HCT116 (cell line): ENCODE measurements at regions not wholly inside any gene's neighbourhood (a gene's known extent, or its start where the extent isn't known, plus 50 kb on each side); places are given as distances from the start of the nearest gene placed in this dataset.

Experiments
- ATAC-seq: fragments of 200-7000 bp; cut with Tn5 transposase; 2 replicates; pipeline ENCODE4 v1.9.1; 2020; ENCODE audit warnings: mild to moderate bottlenecking, moderate library complexity
- BruUV-seq: library from RNA; stranded (reverse); fragments of 400-500 nt; replicated peaks from 2 replicates; lab custom pipeline; 2021; lab: Mats Ljungman, UMichigan
- CTCF ChIA-PET: fragments of 300-600 bp; sonication (Branson Sonifier 250); formaldehyde crosslinking; loops from one replicate; lab custom pipeline; 2021; ENCODE audit warnings: antibody characterized with exemption; lab: Charles Lee
- POLR2A ChIA-PET: fragments of 300-600, 350-600 bp; sonication (Branson Sonifier 250); formaldehyde crosslinking; loops from one replicate; lab custom pipeline; 2021; ENCODE audit warnings: antibody characterized with exemption; lab: Charles Lee
- RAD21 ChIA-PET, 2 experiments: fragments of 300-600 bp; sonication (Branson Sonifier 250); formaldehyde crosslinking; loops; one replicate each; lab custom pipeline; 2023; ENCODE audit warnings: low total read pairs in 2 of 2; ENCODE audit not compliant: uncharacterized antibody in 2 of 2, unreplicated experiment in 2 of 2, low non-redundant PET in 1 of 2; lab: Charles Lee
- DNase-seq: peaks from one replicate; pipeline ENCODE4 v3.0.0-alpha.2; 2010; ENCODE audit warnings: low read depth, low spot score
- H2AFZ ChIP-seq: fragments of 200-600 bp; shearing (Covaris generic), sonication (generic); 2 replicates; pipeline ENCODE4 v1.6.1; 2017; ENCODE audit warnings: low read depth, mixed run types, mixed read lengths, antibody characterized with exemption, low read length; ENCODE audit not compliant: poor library complexity, severe bottlenecking
- H3K27ac ChIP-seq: 2 replicates; pipeline ENCODE4 v1.5.1; 2012; ENCODE audit warnings: low read depth, low read length
- H3K27me3 ChIP-seq: fragments of 200-600 bp; sonication (generic); 2 replicates; pipeline ENCODE4 v1.6.1; 2016; ENCODE audit warnings: mixed run types, low read length, mixed read lengths; ENCODE audit not compliant: insufficient read depth
- H3K36me3 ChIP-seq, 2 experiments: fragments of 200-500 bp in 1 of 2; fragments of 200-600 bp in 1 of 2; sonication (Bioruptor generic) in 1 of 2; sonication (generic) in 1 of 2; 2 replicates each; pipeline versions ENCODE4 v1.5.1 to v1.6.1; 2014 to 2016; ENCODE audit warnings: low read length in 2 of 2, inconsistent platforms in 1 of 2, mixed read lengths in 1 of 2, mixed run types in 1 of 2; ENCODE audit not compliant: insufficient read depth in 2 of 2, control insufficient read depth in 1 of 2
- H3K4me1 ChIP-seq, 2 experiments: fragments of 200-600 bp in 1 of 2; sonication (generic) in 1 of 2; 2 replicates each; pipeline versions ENCODE4 v1.5.1 to v1.6.1; 2012 to 2017; ENCODE audit warnings: low read length in 2 of 2, inconsistent platforms in 1 of 2, mild to moderate bottlenecking in 1 of 2, mixed read lengths in 1 of 2, mixed run types in 1 of 2, moderate library complexity in 1 of 2; ENCODE audit not compliant: insufficient read depth in 2 of 2, control insufficient read depth in 1 of 2
- H3K4me2 ChIP-seq: fragments of 200-600 bp; sonication (generic); 2 replicates; pipeline ENCODE4 v1.6.1; 2017; ENCODE audit warnings: mixed run types, low read length, mixed read lengths
- H3K4me3 ChIP-seq, 2 experiments: fragments of 200-600 bp in 1 of 2; sonication (generic) in 1 of 2; replicated peaks in 1 of 2; 2 replicates each; pipeline ENCODE4 v1.5.1; 2011 to 2016; ENCODE audit warnings: low read length in 2 of 2, control low read depth in 1 of 2, low read depth in 1 of 2, mild to moderate bottlenecking in 1 of 2, mixed read lengths in 1 of 2, mixed run types in 1 of 2
- H3K79me2 ChIP-seq: fragments of 200-600 bp; sonication (generic); 2 replicates; pipeline ENCODE4 v1.6.1; 2017; ENCODE audit warnings: mild to moderate bottlenecking, mixed run types, low read length, moderate library complexity, mixed read lengths; ENCODE audit not compliant: insufficient read depth
- H3K9ac ChIP-seq: fragments of 200-600 bp; sonication (generic); 2 replicates; pipeline ENCODE4 v1.6.1; 2016; ENCODE audit warnings: low read length, mixed read lengths
- H3K9me2 ChIP-seq: fragments of 200-600 bp; sonication (generic), shearing (Covaris generic); 2 replicates; pipeline ENCODE4 v1.6.1; 2017; ENCODE audit warnings: mixed run types, mild to moderate bottlenecking, moderate library complexity; ENCODE audit not compliant: insufficient read depth
- H3K9me3 ChIP-seq, 2 experiments: fragments of 200-500 bp in 1 of 2; fragments of 200-600 bp in 1 of 2; sonication (Bioruptor generic) in 1 of 2; sonication (generic) in 1 of 2; 2 replicates each; pipeline ENCODE4 v1.6.1; 2014 to 2017; ENCODE audit warnings: low read length in 2 of 2, mixed read lengths in 2 of 2, inconsistent platforms in 1 of 2, low read depth in 1 of 2, mild to moderate bottlenecking in 1 of 2, mixed run types in 1 of 2, moderate library complexity in 1 of 2; ENCODE audit not compliant: control insufficient read depth in 1 of 2, insufficient read depth in 1 of 2
- H4K20me1 ChIP-seq: fragments of 200-600 bp; sonication (generic), shearing (Covaris generic); 2 replicates; pipeline ENCODE4 v1.6.1; 2017; ENCODE audit warnings: mixed run types, mild to moderate bottlenecking, moderate library complexity; ENCODE audit not compliant: insufficient read depth
- CEBPB ChIP-seq: IDR thresholded peaks from 2 replicates; pipeline ENCODE4 v1.6.1; 2012; ENCODE audit warnings: low read depth
- EGR1 ChIP-seq: IDR thresholded peaks from 2 replicates; pipeline ENCODE4 v1.6.1; 2012; ENCODE audit warnings: low read depth
- ELF1 ChIP-seq: IDR thresholded peaks from 2 replicates; pipeline ENCODE4 v1.6.1; 2012; ENCODE audit warnings: low read depth, borderline replicate concordance
- EZH2 ChIP-seq: fragments of 200-600 bp; sonication (generic); IDR thresholded peaks from 2 replicates; pipeline ENCODE4 v1.6.1; 2017; ENCODE audit warnings: antibody characterized with exemption, mixed run types
- POLR2A ChIP-seq: IDR thresholded peaks from 2 replicates; pipeline ENCODE4 v1.7.0; 2011; ENCODE audit warnings: borderline replicate concordance; ENCODE audit not compliant: insufficient read depth, insufficient read length; ENCODE audit errors: extremely low read depth
- POLR2AphosphoS5 ChIP-seq: IDR thresholded peaks from 2 replicates; pipeline ENCODE4 v1.6.1; 2011; ENCODE audit warnings: mild to moderate bottlenecking, low read depth, low read length, moderate library complexity
- REST ChIP-seq: IDR thresholded peaks from 2 replicates; pipeline ENCODE4 v1.6.1; 2012; ENCODE audit warnings: low read depth
- SP1 ChIP-seq: IDR thresholded peaks from 2 replicates; pipeline ENCODE4 v1.6.1; 2012; ENCODE audit warnings: low read depth
- TCF7L2 ChIP-seq: IDR thresholded peaks from 2 replicates; pipeline ENCODE4 v1.7.0; 2011; ENCODE audit warnings: borderline replicate concordance, inconsistent platforms; ENCODE audit not compliant: insufficient read depth, insufficient read length; ENCODE audit errors: extremely low read depth
- ZFX ChIP-seq: fragments of 450-650 bp; IDR thresholded peaks from 2 replicates; pipeline ENCODE4 v1.6.1; 2017
- ZNF274 ChIP-seq: fragments of 200-500 bp; sonication (Bioruptor generic); IDR thresholded peaks from 2 replicates; pipeline ENCODE4 v1.6.1; 2014; ENCODE audit warnings: mild to moderate bottlenecking, low read depth, low read length, inconsistent platforms
- intact Hi-C: fragments of 100-400 bp; cut with micrococcal nuclease; formaldehyde crosslinking; loops from 2 replicates; pipeline ENCODE4 v1.10.0; 2022
- TF ChIP-seq, protein P1 (sequence below): IDR thresholded peaks from 2 replicates; pipeline ENCODE4 v1.6.1; 2012
- TF ChIP-seq, protein P2 (sequence below): IDR thresholded peaks from 2 replicates; pipeline ENCODE4 v1.6.1; 2011; ENCODE audit warnings: mild to moderate bottlenecking, low read length, moderate library complexity; ENCODE audit not compliant: insufficient replicate concordance; ENCODE audit errors: extremely low read depth

DNA sequence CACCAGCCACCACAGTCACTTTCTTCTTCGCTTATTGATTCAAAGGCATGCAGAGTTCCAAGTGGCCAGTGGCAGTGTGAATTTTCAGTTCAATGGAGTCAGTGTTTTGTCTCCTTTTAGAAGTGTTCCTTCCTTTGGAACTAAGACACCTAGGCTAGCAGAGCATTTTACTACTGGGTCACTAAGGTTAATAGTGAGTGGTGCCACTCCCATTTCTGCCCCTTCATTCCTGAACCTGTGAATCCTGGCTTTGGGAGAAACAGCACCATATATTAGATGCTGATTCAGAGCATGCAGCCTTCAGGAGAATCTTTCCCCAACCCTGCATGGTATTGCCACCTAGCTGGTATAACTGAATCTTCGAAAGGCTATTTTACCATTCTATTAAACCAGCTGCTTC is 312.7 kb downstream of the HRH4 start:
- H3K9ac ChIP-seq: no peak overlapping the region
- H3K9me2 ChIP-seq: no peaks in the 10 kb centered on the region

More for the DNA sequence above, 312.7 kb downstream of the HRH4 start:
- TF ChIP-seq, protein P1, sequence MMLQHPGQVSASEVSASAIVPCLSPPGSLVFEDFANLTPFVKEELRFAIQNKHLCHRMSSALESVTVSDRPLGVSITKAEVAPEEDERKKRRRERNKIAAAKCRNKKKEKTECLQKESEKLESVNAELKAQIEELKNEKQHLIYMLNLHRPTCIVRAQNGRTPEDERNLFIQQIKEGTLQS: no peak
- no peak for TF ChIP-seq CEBPB
- TF ChIP-seq, protein P2, sequence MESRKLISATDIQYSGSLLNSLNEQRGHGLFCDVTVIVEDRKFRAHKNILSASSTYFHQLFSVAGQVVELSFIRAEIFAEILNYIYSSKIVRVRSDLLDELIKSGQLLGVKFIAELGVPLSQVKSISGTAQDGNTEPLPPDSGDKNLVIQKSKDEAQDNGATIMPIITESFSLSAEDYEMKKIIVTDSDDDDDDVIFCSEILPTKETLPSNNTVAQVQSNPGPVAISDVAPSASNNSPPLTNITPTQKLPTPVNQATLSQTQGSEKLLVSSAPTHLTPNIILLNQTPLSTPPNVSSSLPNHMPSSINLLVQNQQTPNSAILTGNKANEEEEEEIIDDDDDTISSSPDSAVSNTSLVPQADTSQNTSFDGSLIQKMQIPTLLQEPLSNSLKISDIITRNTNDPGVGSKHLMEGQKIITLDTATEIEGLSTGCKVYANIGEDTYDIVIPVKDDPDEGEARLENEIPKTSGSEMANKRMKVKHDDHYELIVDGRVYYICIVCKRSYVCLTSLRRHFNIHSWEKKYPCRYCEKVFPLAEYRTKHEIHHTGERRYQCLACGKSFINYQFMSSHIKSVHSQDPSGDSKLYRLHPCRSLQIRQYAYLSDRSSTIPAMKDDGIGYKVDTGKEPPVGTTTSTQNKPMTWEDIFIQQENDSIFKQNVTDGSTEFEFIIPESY: no peak
- TF ChIP-seq ELF1: no peak
- no peak for TF ChIP-seq SP1
- no peak for TF ChIP-seq ZFX
- no peak for TF ChIP-seq REST
- TF ChIP-seq POLR2AphosphoS5: no peak
- TF ChIP-seq TCF7L2: no peak
- TF ChIP-seq EZH2: no peak
- no peak for TF ChIP-seq POLR2A
- TF ChIP-seq EGR1: no peak
- TF ChIP-seq ZNF274: no peak
- CTCF ChIA-PET: no interaction called here
- H3K9me3 ChIP-seq: no peaks in the 10 kb centered on the region
- no peak for DNase-seq
- H3K4me1 ChIP-seq: no peaks in the 10 kb centered on the region
- no TSS peak for BruUV-seq
- no peaks in the 10 kb centered on the region for H4K20me1 ChIP-seq
- RAD21 ChIA-PET: no interaction called here
- no peaks in the 10 kb centered on the region for H3K79me2 ChIP-seq
- H3K4me3 ChIP-seq: no peak overlapping the region
- H3K27me3 ChIP-seq: no peaks in the 10 kb centered on the region
- intact Hi-C loops: no loop called here
- no peak overlapping the region for H3K27ac ChIP-seq
- no peak for ATAC-seq
- POLR2A ChIA-PET: no interaction called here
- H3K36me3 ChIP-seq: no peaks in the 10 kb centered on the region
- H2AFZ ChIP-seq: no peak overlapping the region
- H3K4me2 ChIP-seq: no peak overlapping the region
